Fibroblast of lung (primary cell): ENCODE measurements at regions not wholly inside any gene's neighbourhood (a gene's known extent, or its start where the extent isn't known, plus 50 kb on each side); places are given as distances from the start of the nearest gene placed in this dataset.

Source experiments
- EZH2 ChIP-seq: IDR thresholded peaks from 2 replicates; pipeline ENCODE4 v1.5.1; 2012; ENCODE audit warnings: low read length, control low read depth, mild to moderate bottlenecking; ENCODE audit errors: missing control alignments
- TF ChIP-seq, protein P1 (sequence below), 2 donors: IDR thresholded peaks in 1 of 2; conservative IDR thresholded peaks in 1 of 2; 1 replicate in 1 of 2; 2 replicates in 1 of 2; pipeline ENCODE4 v1.5.1; 2011 to 2012; ENCODE audit warnings: low read length in 2 of 2, control low read depth in 1 of 2, inconsistent platforms in 1 of 2, low read depth in 1 of 2, mild to moderate bottlenecking in 1 of 2

DNA sequence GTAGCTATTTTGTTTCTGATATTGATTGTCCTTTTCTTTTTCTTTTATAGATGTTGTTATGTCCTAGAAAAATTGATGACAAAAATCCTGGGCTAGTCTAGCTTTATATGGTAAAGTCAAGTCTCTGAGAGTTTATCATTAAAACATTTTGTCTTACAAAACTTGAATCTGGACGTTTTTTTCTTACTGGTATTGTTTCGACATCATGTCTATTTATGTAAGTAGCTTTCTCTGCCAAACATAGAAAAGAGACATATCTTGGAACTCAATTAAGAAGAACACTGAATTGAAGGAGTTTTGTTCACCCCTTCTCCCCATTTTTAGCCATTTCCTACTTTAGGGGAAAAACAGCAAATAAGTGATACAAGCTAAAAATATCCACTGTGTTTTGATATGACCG, 151.5 kb downstream of the ISOC1 start:
- TF ChIP-seq, protein P1, sequence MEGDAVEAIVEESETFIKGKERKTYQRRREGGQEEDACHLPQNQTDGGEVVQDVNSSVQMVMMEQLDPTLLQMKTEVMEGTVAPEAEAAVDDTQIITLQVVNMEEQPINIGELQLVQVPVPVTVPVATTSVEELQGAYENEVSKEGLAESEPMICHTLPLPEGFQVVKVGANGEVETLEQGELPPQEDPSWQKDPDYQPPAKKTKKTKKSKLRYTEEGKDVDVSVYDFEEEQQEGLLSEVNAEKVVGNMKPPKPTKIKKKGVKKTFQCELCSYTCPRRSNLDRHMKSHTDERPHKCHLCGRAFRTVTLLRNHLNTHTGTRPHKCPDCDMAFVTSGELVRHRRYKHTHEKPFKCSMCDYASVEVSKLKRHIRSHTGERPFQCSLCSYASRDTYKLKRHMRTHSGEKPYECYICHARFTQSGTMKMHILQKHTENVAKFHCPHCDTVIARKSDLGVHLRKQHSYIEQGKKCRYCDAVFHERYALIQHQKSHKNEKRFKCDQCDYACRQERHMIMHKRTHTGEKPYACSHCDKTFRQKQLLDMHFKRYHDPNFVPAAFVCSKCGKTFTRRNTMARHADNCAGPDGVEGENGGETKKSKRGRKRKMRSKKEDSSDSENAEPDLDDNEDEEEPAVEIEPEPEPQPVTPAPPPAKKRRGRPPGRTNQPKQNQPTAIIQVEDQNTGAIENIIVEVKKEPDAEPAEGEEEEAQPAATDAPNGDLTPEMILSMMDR (conservative IDR thresholded peaks at IDR 0.05 in 1 of 2, IDR thresholded peaks at IDR 0.05 in 1 of 2; ENCODE audit: low read depth in 1 of 2, low read length in 2 of 2): no peak
- TF ChIP-seq EZH2: no peak
